T follicular helper cell (primary cell): ENCODE measurements at regions not wholly inside any gene's neighbourhood (a gene's known extent, or its start where the extent isn't known, plus 50 kb on each side); places are given as distances from the start of the nearest gene placed in this dataset.
"Not testable (repeated sequence)": the region's sequence is repeated elsewhere in the genome, so short reads cannot be mapped to it uniquely, and the experiment has no call there.

Experiments
- DNase-seq: peaks from one replicate; pipeline ENCODE4 v3.0.0-alpha.2; 2020; ENCODE audit warnings: low read depth

DNA sequence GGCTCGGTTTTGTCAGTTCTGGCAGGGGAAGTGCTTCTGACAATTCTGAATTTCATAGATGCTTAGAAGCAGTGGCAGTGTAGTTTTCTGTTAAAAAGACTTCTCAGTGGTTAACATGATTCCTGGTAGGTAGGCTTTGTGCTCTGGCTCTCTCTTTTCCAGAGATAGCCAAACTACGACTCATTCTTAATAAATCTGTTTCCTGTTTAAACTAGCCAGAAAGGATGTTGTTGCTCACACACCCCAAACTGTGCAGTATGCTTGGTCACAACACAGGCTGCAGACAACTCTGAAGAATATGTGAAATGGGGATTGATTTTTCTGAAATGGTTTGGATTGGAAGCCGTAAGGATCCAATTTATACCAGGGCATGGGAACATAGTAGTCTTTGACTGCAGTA is 711.5 kb downstream of the PCDH17 start:
- DNase-seq = no peak

DNA sequence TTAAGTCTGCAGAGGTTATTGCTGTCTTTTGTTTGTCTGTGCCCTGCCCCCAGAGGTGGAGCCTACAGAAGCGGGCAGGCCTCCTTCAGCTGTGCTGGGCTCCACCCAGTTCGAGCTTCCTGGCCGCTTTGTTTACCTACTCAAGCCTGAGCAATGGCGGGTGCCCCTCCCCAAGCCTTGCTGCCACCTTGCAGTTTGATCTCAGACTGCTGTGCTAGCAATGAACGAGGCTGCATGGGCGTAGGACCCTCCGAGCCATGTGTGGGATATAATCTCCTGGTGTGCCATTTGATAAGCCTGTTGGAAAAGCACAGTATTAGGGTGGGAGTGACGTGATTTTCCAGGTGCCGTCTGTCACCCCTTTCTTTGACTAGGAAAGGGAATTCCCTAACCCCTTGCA is 720.6 kb downstream of the PCDH17 start:
- DNase-seq = not testable (repeated sequence)

DNA sequence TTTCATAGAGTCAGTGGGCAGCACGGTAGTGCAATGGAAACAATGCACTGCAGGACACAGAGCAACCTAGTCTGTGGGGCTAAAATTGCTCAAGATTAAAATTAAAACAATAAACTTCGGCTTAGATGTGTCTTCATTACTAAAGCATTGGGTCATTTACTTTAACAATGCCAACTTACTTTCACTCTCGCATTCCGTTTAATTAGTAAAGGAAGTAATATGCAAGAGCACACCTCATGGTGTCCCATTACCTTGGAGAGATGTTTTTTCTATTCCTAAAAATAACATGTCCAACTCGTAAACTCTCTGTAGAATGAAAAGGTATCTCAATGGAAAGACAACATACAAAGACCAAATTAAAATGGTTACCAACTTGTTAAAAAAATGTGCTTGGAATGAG is 738.4 kb downstream of the PCDH17 start:
- DNase-seq = no peak

DNA sequence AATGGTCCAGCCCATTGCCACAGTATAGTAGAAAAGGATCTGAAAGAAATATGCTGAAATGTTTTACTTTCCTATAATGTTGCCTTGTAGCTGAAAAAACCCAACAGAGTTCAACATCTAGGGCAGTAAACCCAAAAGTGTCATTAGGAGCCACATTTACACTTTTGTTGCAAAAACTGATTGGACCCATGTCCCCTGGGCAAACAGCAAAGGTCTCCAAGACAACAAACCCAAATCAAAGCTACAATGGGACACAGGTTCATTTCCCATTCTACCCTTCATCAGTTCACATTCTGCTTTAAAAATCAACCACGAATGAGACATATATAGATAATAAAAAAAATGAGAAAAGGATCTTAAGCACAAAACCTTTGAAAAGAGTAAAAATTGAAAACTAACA is 744.8 kb downstream of the PCDH17 start:
- DNase-seq = no peak

DNA sequence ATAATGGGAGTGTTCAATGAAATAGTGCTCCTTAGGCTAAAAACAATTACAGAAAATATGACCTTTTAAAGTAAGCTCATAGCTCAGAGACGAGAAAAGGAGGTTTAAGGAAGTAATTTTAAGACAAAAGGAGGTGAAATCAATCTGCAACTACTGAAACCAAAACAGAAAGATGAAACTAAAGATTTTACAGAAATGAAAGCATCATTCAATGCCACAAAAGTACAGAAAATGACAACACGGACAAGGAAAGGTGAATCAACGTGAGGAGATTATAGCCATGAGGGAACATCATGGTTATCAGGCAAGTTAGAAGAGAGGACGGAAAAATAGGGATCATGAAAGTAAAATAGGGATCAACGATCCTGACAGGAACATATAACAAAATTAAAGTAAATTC is 745.2 kb downstream of the PCDH17 start:
- DNase-seq = no peak

DNA sequence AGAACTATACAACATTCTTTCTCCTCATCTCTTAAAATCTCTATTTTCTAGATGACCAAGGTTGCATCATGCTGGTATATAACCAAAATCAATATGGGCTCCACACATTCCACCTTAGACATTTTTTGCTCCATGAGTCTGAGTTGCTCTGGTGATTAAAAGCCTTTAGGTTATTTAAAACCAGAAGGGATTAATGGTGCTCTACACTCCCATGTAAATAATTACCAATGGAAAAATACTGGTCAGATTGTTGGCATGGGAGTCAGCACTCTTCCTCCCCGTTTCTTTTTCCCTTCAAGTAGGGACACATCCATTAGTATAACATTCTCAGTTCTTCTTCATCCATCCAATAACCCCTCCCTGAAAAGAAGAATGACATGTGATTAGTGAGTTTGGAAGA is 747.7 kb downstream of the PCDH17 start:
- no peak for DNase-seq

DNA sequence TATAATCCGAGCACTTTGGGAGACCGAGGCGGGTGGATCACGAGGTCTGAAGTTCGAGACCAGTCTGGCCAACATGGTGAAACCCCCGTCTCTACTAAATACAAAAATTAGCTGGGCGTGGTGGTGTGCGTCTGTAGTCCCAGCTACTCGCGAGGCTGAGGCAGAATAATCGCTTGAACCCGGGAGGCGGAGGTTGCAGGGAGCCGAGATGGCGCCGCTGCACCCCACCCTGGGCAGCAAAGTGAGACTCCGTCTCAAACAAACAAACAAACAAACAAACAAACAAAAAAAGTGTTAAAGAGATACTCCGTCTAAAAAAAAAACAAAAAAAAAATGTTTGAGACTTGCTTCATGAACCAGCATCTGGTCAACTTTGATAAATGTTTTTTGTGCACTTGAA is 753.8 kb downstream of the PCDH17 start:
- not testable (repeated sequence) for DNase-seq

DNA sequence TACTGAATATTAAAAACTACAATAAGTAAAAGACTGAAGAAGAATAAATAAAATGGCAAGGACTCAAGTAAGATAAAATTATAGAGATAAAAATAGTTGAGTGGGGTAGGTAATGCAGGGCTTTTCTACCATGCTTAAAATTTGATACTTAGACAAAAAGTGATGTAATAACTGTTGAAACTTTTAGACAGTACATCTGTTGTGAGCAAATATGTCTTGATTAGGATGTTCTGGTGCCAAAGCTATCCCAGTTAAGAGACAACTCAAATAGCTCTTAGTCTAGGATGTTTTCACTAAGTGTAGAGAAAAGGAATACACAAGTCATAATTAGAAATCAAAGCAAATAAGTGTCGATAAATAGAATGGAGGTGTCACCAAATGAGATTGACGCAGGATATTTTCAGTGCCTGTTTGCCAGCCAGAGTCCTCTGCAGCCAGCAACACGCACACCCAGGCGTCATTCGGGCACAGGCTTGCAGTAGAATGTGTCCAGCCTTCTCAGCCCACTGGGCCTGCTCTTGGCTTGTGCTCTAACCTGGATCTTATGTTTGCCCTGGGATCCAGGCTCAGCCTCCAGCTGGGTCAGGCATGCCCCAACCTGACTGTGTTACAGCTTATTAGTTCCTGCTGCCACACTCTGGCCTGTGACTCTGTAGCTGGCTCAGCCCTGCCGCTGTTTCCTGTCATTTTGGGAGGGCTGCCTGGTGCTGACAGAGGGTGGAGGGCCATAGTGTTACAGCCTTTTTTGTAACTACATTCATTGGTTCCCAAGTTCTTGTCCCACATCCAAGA is 766.2 kb downstream of the PCDH17 start:
- DNase-seq = no peak

DNA sequence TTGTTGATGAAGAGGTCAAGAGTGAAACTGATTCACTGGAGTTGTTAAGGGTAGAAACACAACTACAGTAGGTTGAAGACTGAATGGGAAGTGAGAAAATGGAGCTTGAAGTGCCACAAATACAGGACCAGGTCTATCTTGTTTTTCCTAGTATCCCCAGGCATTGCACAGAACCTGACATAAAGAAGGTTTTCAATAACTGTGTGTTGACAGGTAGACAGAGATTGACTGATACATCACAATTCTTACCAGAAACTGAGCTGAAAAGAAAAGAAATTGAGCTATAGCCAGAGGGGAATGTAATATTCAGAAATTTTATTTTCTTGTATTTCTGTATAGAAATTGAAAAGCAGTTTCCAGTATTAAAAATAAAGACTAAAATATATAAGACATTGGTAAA is 767.7 kb downstream of the PCDH17 start:
- no peak for DNase-seq

DNA sequence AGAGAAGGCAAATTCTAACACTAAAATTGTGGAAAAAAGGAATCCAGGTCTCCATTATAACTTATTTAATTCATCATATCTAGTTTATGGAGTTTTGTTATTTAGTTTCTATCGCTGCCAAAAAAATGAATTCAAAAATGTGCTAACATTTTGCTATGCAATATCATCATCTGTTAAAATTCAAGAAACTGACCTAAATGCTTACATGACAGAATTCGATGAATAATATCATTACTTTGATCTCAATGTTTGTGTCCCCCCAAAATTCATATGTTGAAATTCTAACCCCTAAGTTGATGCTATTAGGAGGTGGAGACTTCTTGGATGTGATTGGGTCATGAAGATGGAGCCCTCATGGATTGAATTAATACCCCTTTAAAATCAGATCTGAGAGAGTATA is 775.0 kb downstream of the PCDH17 start:
- DNase-seq = no peak

DNA sequence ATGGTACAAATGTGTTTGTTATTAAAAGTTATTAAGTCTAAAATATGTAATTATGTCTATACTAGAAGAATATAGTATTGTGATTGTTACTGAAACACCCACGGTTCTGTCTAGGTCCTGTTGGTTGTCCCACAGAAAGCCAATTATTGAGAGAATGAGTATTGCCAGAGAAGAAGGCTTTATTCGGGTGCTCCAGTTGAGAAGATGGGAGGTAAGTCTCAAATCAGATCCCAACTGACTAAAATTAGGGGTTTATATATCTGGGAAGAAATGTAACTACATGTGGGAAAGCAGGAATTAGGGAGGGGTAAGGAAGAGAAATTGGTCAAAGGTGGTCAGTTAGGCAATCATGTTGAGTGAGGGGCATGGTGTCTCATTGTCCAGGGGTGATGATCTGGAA is 798.4 kb downstream of the PCDH17 start:
- DNase-seq = no peak

DNA sequence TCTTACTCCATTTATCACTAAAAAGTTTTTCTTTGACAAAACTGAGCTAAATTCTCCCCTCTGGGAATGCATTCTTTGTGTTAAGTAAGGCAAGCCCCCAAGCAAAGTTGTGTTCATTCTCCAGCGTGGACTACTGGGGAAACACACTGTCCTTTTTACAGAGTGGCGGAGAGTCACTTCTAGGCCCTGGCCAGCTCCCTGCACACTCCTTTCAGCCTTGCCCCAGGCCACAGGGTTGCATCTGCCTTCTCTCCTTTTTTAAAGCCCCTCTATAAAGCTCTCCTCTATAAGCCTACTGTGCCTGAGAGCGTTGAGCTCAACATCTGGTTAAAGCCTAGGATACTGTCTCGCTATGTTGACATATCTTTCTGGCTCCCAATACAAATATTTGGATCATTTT is 803.4 kb downstream of the PCDH17 start:
- DNase-seq = no peak

DNA sequence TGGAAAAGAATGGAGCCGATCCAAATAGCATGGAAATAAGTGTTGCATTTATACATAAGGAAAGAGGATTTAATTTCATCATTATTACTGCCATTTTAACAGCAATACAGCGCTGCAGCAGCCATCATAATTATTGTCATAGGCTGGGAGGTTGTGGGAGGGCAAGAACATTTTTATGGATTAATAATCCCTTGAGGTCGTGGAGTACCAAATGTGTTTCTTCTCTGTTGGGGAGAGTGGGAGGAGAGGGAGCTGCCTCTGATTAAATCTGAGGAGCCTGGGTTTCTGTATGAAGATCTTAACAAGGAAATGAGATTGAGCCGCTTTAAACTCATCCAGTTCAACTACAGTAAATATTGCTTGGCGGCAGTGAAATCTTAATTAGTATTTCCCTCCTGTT is 805.9 kb downstream of the PCDH17 start:
- no peak for DNase-seq

DNA sequence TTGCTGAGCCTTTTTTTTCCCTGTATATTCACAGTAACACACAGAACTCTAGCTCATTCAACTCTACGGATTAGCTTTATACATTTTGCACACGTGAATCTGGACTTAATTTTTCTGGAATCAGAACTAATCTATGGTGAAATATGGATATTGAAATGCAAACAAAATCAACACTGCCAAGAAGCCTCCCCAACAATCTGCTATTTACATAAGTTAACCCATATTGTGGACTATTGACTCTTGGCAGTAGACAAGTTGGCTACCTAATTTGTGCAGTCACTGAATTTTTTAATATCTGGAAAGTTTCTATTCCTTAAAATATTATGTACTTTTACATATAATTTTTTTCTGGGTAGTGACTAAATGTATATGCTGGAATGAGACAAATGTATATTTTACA is 815.4 kb downstream of the PCDH17 start:
- no peak for DNase-seq

DNA sequence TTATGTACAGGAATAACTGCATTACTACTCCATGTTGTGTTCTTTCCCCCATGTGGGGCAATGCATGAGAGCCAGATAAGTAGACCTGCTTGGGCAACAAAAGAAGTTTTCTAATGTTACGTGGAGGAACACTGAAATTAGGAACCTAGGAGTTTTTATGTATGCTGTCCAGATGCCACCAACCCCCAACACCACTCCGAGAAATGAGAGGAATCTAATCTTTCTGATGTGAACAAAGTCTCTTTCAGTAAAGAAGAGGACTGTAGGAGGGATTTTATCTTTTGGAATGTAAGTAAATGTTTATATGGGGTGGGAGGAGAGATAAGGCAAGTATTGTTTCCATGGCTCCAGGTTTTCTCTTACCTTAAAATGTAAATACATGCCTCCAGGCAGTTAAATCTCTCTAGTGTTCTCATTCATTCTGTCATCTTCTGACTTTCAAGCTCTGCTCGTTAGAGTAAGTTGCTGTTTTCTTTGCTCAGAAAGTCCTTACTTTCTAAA is 820.6 kb downstream of the PCDH17 start:
- DNase-seq = no peak

DNA sequence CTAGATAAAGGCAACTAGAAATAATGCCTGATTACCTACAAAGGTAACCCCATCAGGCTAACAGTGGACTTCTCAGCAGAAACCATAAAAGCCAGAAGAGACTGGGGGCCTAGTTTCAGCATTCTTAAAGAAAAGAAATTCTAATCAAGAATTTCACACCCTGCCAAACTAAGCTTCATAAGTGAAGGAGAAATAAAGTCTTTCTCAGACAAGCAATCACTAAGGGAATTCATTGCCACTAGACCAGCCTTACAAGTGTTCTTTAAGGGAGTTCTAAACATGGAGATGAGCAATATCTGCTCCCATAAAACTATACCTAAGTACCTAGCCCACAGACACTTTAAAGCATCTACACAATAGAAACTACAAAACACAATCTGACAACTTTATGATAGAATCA is 823.5 kb downstream of the PCDH17 start:
- no peak for DNase-seq

DNA sequence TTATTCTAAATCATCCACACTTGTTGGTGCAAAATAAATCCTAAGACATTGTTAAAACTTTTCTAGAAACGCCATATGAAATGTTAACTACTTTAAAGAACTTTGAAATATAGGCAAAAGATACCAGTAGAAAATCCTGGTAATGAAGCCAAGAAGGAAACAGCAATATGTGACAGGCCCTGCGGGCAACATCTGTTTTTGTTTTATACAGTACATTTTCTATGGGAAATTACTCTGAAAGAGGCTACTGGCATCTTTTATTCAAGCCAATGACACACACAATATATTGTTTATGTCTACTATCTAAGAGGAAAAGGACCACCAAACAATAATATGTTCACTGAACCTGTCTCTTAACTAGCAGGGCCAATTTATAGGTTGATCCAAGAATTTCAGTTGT is 829.7 kb downstream of the PCDH17 start:
- no peak for DNase-seq

DNA sequence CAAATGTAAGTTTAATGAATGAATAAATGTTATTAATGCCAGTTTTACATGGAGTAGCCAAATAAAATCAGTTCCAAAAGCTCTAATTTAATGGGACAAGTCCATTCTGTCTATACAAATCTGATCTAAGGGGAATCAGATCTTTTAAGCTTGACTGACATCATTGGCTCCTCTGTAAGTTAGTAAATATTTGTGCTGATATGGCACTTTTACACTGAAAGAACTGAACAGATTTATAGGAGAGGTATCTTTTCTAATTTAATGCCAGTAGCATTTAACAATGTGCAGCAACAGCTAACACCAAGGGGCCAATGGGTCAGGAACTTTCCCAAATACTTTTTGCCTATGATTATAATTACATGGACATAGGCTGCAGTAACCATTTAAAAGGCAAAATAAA is 832.3 kb downstream of the PCDH17 start:
- DNase-seq = no peak

DNA sequence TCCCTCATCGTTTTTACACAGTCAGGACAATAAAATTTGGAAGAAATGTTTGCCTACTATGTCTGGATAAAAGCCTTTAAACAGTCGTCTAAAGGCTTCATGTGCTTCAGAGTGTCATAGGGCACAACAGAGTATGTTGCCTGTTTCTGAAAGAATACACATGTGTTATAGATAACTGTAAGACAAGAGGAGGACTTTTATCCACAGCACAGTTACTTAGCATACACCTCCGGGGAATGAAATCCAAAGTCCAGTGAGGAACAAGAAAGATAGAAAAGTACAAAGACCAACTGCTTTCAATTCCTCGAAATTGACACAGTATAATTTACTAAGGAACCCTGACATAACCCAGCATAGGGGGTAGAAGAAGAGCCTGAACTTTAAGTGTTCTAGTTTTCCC is 835.6 kb downstream of the PCDH17 start:
- no peak for DNase-seq

DNA sequence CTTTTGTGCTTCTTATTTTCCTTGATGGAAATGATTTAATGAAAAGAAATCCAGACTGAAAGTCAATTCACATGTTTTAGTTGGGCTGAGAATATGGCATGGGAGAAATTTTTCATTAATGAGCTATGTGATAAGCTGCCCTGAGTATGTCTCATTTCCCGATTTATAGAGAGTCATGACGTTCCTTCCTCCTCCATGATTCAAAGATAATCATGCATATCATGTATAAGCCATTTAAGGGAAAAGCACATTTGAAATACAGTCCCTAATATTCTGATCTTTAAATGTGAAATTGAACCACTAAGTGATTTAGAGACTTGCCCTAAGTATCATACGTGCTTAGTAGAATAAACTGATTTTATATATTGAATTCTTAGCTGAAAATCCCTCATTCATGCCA is 840.9 kb downstream of the PCDH17 start:
- no peak for DNase-seq

DNA sequence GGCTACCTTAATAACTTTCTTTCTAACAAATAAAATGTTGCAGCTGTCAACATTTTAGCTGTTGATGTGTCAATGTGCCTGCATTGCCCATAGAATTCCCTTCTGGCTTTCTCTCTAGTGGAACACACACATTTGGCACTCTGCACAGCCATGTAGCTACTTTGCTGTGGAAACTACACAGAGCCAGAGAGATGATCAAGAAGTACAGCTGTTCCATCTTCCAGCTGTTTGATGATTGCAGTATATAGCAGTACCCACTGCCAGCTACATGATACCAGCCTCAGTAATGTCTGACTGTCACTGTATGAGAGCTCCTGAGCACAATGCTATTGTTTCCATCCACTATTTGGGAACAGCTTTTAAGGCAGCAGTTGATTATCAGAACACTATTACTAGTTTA is 843.0 kb downstream of the PCDH17 start:
- DNase-seq = no peak

DNA sequence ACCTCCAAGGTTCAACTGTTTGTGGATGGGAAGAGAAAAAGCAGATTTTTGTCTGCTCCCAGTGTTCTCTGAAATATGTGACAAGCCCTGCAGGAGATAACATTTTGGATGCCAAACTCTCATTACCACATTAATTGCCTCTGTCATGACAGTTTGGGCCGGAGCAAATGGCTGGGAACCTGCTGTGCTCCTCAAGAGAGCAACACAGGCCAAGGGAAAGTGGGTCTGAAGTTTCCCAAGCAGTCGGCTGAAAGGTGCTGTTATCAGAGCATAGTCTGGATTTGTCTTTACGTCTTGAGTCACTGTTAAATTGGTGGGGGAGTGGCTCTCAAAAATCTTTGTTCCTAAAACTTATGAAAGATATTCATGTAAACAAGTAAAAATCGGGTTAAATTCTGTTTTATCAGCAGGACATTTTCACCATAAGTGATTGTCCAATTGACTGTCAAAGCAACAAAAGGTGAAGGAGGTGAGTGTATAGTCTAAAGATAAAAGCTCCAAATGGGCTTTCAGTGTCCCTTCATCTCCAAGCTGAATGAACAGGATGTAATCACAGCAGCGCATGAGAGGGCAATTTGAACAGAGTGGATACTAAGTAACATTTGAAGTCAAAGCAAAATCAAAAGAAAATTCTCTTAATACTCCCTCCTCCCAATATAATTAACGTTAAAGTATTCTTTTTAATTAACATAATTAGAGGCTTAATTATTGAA is 844.8 kb downstream of the PCDH17 start:
- DNase-seq = no peak

DNA sequence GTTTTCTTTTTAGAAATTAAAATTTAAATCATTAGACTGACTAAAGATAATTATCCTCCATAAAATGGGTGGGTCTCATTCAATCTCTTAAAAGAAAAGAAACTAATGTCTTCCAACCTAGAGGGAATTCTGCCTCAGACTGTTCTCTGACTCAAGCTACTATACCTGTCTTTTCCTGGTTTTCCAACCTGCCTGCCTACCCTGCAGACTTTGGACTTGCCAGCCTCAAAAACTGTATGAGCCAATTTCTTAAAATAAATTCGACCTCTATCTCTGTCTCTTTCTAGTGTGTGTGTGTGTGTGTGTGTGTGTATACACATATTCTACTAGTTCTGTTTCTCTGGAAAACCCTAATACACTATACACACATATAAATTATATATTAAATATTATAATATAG is 847.3 kb downstream of the PCDH17 start:
- DNase-seq = no peak

DNA sequence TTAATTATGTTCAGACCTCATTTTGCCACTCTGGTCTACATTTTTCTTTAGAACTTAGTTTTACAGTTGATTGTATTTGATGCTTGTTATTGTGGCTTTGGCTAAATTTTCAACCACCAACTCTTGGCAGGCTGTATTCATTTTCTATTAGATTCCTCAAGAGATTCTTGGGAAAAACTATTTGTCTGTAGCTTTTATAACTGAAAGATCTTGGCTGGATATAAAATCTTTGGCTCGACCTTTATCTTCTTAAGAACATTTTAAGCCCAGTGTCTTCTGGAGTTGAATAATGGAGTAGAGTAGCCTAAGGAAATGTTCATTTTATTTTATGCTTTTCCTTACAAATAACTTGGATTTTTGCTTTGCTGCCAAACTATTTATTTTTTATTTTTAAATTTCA is 848.5 kb downstream of the PCDH17 start:
- DNase-seq = no peak
